ENCODE measurements at regions not wholly inside any gene's neighbourhood (a gene's known extent, or its start where the extent isn't known, plus 50 kb on each side); places are given as distances from the start of the nearest gene placed in this dataset.

DNA sequence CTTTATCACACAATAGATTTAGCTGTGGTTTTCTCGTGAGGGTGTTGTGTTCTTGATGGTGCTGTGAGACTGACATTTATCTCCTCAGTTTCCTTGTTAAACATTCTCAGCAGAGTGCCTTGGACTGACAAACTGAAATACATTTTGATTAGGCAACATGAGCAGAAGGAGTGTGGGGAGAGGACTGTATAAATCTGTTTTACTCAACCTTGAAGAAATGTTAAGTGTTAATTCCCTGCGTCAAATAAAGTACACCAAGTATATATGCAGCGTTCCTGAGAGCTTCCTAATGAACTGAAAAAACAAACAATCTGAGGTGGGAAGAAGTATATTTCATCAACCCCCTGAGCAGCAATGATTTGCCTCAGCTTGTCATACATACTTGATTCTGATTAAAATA lies 540.3 kb upstream of the B3GALT2 start:
- ATAC-seq, result no peak

DNA sequence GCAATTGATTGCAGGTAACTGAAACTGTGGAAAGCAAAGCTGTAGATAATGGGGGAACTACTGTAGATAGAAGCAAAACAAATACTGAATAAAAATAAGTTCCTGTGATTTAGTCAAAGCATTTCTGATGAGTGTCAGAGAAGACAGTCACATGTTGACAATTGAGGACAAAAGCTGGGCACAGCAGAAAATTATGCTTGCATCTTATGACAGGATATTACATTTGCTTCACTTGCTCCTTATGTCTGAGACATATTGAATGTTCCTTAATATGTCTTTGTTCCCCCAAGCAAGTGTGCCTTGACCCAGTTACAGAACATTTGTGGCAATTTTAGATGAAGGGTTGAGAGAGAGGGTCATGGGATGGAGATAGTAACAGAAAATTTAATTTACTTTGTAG lies 526.0 kb upstream of the B3GALT2 start:
- Histone ChIP-seq H3K4me1 (ENCODE audit: control insufficient read depth in 1 of 2, insufficient read depth in 2 of 2, low read length in 2 of 2) (no peaks in the 10 kb centered on the region), H2AFZ (ENCODE audit: low read depth, low read length, poor library complexity, severe bottlenecking) (no peak overlapping the region), H3K9me3 (ENCODE audit: control insufficient read depth in 1 of 2, insufficient read depth in 1 of 2, low read depth in 1 of 2, low read length in 2 of 2) (no peaks in the 10 kb centered on the region), H3K9ac (ENCODE audit: low read length) (no peak overlapping the region), H3K9me2 (ENCODE audit: insufficient read depth) (no peaks in the 10 kb centered on the region), H3K79me2 (ENCODE audit: insufficient read depth, low read length) (no peaks in the 10 kb centered on the region), H4K20me1 (ENCODE audit: insufficient read depth) (no peaks in the 10 kb centered on the region), H3K36me3 (ENCODE audit: control insufficient read depth in 1 of 2, insufficient read depth in 2 of 2, low read length in 2 of 2) (no peaks in the 10 kb centered on the region), H3K27me3 (ENCODE audit: insufficient read depth, low read length) (no peaks in the 10 kb centered on the region), H3K27ac (ENCODE audit: low read depth, low read length) (no peak overlapping the region), H3K4me3 (replicated peaks in 1 of 2; ENCODE audit: low read depth in 1 of 2, low read length in 2 of 2) (no peak overlapping the region), H3K4me2 (ENCODE audit: low read length) (no peak overlapping the region)
- CTCF ChIA-PET, result no interaction called here
- POLR2A ChIA-PET, result no interaction called here
- intact Hi-C loops (cut with micrococcal nuclease), result no loop called here
- no peak for ATAC-seq
- BruUV-seq (replicated peaks), result no TSS peak
- no peak for DNase-seq (ENCODE audit: low read depth, low spot score)
- RAD21 ChIA-PET (ENCODE audit: low non-redundant PET in 1 of 2, low total read pairs in 2 of 2, uncharacterized antibody in 2 of 2, unreplicated experiment in 2 of 2), result no interaction called here
- TF ChIP-seq, protein P1, sequence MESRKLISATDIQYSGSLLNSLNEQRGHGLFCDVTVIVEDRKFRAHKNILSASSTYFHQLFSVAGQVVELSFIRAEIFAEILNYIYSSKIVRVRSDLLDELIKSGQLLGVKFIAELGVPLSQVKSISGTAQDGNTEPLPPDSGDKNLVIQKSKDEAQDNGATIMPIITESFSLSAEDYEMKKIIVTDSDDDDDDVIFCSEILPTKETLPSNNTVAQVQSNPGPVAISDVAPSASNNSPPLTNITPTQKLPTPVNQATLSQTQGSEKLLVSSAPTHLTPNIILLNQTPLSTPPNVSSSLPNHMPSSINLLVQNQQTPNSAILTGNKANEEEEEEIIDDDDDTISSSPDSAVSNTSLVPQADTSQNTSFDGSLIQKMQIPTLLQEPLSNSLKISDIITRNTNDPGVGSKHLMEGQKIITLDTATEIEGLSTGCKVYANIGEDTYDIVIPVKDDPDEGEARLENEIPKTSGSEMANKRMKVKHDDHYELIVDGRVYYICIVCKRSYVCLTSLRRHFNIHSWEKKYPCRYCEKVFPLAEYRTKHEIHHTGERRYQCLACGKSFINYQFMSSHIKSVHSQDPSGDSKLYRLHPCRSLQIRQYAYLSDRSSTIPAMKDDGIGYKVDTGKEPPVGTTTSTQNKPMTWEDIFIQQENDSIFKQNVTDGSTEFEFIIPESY (IDR thresholded peaks at IDR 0.05; ENCODE audit: extremely low read depth, insufficient replicate concordance, low read length), result no peak
- no peak for TF ChIP-seq SP1 (IDR thresholded peaks at IDR 0.05; ENCODE audit: low read depth)
- TF ChIP-seq, protein P2, sequence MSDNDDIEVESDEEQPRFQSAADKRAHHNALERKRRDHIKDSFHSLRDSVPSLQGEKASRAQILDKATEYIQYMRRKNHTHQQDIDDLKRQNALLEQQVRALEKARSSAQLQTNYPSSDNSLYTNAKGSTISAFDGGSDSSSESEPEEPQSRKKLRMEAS (IDR thresholded peaks at IDR 0.05), result no peak
- TF ChIP-seq POLR2A (IDR thresholded peaks at IDR 0.05; ENCODE audit: borderline replicate concordance, extremely low read depth, insufficient read depth, insufficient read length), result no peak

More for the DNA sequence above, 540.3 kb upstream of the B3GALT2 start:
- Histone ChIP-seq H2AFZ (ENCODE audit: low read depth, low read length, poor library complexity, severe bottlenecking) (no peak overlapping the region), H3K27ac (ENCODE audit: low read depth, low read length) (no peak overlapping the region), H4K20me1 (ENCODE audit: insufficient read depth) (no peaks in the 10 kb centered on the region), H3K4me3 (replicated peaks in 1 of 2; ENCODE audit: low read depth in 1 of 2, low read length in 2 of 2) (no peak overlapping the region), H3K4me1 (ENCODE audit: control insufficient read depth in 1 of 2, insufficient read depth in 2 of 2, low read length in 2 of 2) (no peaks in the 10 kb centered on the region), H3K27me3 (ENCODE audit: insufficient read depth, low read length) (no peaks in the 10 kb centered on the region), H3K9me2 (ENCODE audit: insufficient read depth) (no peaks in the 10 kb centered on the region), H3K4me2 (ENCODE audit: low read length) (no peak overlapping the region), H3K9me3 (ENCODE audit: control insufficient read depth in 1 of 2, insufficient read depth in 1 of 2, low read depth in 1 of 2, low read length in 2 of 2) (no peaks in the 10 kb centered on the region), H3K79me2 (ENCODE audit: insufficient read depth, low read length) (no peaks in the 10 kb centered on the region), H3K9ac (ENCODE audit: low read length) (no peak overlapping the region), H3K36me3 (ENCODE audit: control insufficient read depth in 1 of 2, insufficient read depth in 2 of 2, low read length in 2 of 2) (no peaks in the 10 kb centered on the region)
- ChIA-PET POLR2A (no interaction called here), RAD21 (ENCODE audit: low non-redundant PET in 1 of 2, low total read pairs in 2 of 2, uncharacterized antibody in 2 of 2, unreplicated experiment in 2 of 2) (no interaction called here), CTCF (no interaction called here)
- no TSS peak for BruUV-seq (replicated peaks)
- TF ChIP-seq POLR2A (IDR thresholded peaks at IDR 0.05; ENCODE audit: borderline replicate concordance, extremely low read depth, insufficient read depth, insufficient read length) (no peak), EZH2 (IDR thresholded peaks at IDR 0.05) (no peak)
- DNase-seq (ENCODE audit: low read depth, low spot score), result no peak
- intact Hi-C loops (cut with micrococcal nuclease), result no loop called here

All from HCT116 (cell line).